ENCODE measurements at regions not wholly inside any gene's neighbourhood (a gene's known extent, or its start where the extent isn't known, plus 50 kb on each side); places are given as distances from the start of the nearest gene placed in this dataset.

DNA sequence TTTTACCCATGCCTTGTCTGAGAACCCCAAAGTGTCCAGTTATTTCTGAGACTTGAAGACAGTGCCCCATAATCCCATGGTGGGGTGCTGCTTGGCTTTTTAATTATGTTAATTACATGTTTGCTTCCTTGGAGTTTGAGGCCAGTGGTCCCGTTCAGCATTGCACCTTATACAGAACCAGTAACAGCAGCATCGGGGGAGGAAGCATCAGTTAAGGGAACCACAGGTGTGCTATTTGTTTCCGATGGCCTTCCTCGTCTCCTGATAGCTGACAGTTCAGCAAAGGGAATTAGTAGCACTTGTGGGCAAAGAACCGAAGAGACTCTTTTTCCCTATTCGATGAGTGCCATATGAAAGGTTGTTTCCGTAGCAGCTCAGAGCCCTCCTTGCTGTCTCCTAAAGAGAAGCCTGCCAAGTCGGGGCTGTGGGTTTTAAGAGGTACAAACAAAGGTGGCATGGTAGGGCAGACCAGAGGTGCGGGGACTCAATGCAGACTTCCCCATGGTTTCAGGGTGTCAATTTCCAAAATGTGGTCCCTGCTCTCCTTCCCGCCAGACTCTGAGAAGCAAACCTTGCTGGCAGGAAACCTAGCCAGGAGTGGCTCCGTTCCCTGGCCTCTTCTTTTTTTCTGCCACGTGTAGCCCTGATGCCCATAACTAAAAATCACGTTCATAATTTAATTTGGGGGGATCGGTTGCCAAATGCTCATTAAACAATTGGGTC lies 225.2 kb upstream of the TSHZ3 start:
- no peaks in the 10 kb centered on the region for H3K9me3 Mint-ChIP-seq
- no peaks in the 10 kb centered on the region for H3K36me3 Mint-ChIP-seq
- no peak overlapping the region for H3K4me3 Mint-ChIP-seq
- peaks cover 0 to 13% (median 3%) of the 10 kb centered on the region in 3 donors for H3K27me3 Mint-ChIP-seq (ENCODE audit: low read depth in 3 of 3)
- DNase-seq = no peak
- no peaks in the 10 kb centered on the region for H3K4me1 Mint-ChIP-seq
- no peak overlapping the region for H3K27ac Mint-ChIP-seq

DNA sequence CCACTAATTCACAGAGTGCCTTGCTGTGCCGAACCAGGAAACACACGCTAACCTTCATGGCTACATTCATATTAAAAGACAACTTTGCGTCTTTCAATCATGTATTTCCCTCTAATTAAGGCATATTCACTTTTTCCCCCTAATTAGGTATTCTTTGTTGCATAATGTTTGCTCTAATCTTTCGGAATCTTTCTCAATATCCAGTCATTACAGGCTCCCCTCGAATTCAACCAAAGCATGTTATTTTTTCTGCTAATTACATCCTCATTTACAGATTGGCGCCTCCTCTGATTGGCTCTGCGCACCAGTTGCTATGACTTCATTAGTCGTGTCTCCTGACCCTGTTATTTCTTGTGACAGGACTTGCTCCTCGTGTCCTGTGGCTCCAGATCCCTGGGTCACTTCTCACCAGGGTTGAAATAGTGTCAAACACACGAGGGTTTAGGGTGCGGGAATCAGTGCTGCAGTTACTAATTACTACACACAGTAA lies 226.7 kb upstream of the TSHZ3 start:
- Mint-ChIP-seq H3K4me1 (no peaks in the 10 kb centered on the region), H3K27ac (no peak overlapping the region), H3K36me3 (no peaks in the 10 kb centered on the region), H3K9me3 (no peaks in the 10 kb centered on the region), H3K27me3 (ENCODE audit: low read depth in 3 of 3) (peaks cover 0 to 13% (median 3%) of the 10 kb centered on the region in 3 donors), H3K4me3 (no peak overlapping the region)
- no peak for DNase-seq

- no peak overlapping the region for H3K27ac Mint-ChIP-seq
- DNase-seq = no peak
- H3K27me3 Mint-ChIP-seq (ENCODE audit: low read depth in 3 of 3) = peaks cover 3 to 10% (median 7%) of the 10 kb centered on the region in 3 donors
- no peaks in the 10 kb centered on the region for H3K9me3 Mint-ChIP-seq
- no peak overlapping the region for H3K4me3 Mint-ChIP-seq
- no peaks in the 10 kb centered on the region for H3K36me3 Mint-ChIP-seq
- no peaks in the 10 kb centered on the region for H3K4me1 Mint-ChIP-seq
Observed at GRCh38 chr19:31578326-31578725, 229.1 kb upstream of the TSHZ3 start.

- no peak overlapping the region for H3K27ac Mint-ChIP-seq
- H3K27me3 Mint-ChIP-seq (ENCODE audit: low read depth in 3 of 3) = peaks cover 3 to 4% (median 3%) of the 10 kb centered on the region in 3 donors
- DNase-seq = no peak
- no peak overlapping the region for H3K4me3 Mint-ChIP-seq
- H3K9me3 Mint-ChIP-seq = no peaks in the 10 kb centered on the region
- no peaks in the 10 kb centered on the region for H3K36me3 Mint-ChIP-seq
- no peaks in the 10 kb centered on the region for H3K4me1 Mint-ChIP-seq
Observed at GRCh38 chr19:31583148-31583547, 233.9 kb upstream of the TSHZ3 start.

DNA sequence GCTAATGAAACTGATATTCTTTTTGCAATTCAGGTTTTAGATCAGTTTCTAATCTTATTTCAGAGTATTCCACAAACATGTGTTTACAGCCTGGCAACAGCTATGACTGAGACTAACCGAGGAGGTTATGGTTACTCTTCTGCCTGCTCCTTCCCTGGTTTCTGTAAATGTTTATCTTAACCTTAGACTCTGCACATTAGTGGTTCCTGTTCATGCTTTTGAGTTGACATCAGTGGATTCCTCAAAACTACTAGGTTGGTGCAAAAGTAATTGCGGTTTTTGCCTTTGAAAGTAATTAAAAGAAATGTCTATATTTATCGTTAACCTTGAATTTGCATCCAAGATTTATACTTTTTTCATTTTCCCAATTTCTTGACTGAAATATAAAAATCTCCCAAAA lies 237.0 kb upstream of the TSHZ3 start:
- H3K27ac Mint-ChIP-seq = no peak overlapping the region
- no peak for DNase-seq
- no peaks in the 10 kb centered on the region for H3K9me3 Mint-ChIP-seq
- H3K4me3 Mint-ChIP-seq = no peak overlapping the region
- no peaks in the 10 kb centered on the region for H3K36me3 Mint-ChIP-seq
- H3K4me1 Mint-ChIP-seq = no peaks in the 10 kb centered on the region
- H3K27me3 Mint-ChIP-seq (ENCODE audit: low read depth in 3 of 3) = peaks cover 3 to 8% (median 4%) of the 10 kb centered on the region in 3 donors

DNA sequence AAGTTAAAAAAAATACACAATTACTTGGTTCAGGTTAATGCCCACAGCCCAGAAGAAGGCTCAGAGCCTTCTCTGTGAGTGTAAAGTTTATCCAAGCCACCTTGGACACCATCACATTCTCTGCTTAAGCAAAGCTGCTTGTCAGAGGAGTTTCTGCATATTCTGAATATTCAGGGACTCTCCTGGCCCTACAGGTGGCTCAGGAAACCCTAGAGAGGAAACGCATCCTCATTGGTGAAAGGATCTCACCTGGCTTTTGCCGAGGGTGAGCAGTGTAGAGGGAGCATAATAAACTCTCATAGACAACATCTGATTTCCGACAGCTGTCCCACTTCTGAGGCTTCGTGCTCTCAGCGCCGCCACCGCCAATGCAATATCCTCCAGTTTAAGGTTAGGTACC lies 239.9 kb upstream of the TSHZ3 start:
- no peak for DNase-seq
- Mint-ChIP-seq H3K27me3 (ENCODE audit: low read depth in 3 of 3) (peaks cover 0 to 11% (median 2%) of the 10 kb centered on the region in 3 donors), H3K27ac (no peak overlapping the region), H3K4me1 (no peaks in the 10 kb centered on the region), H3K36me3 (no peaks in the 10 kb centered on the region), H3K4me3 (no peak overlapping the region), H3K9me3 (no peaks in the 10 kb centered on the region)

DNA sequence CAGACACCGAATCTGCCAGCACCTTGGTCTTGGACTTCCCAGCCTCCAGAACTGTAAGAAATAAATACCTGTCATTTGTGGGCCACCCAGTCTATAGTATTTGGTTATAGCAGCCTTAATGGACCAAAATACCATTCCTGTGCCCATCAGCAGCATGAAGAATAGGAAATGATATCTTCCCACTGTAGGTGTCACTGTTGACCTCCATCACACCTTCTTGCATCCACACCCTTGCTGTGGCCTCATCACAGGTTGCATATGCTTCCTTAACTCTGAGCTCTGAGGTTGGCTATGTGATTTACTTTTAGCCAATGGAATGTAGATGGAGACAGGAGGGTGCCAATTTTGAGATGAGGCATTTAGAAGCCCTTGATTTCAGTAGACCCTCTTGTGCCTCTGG lies 242.0 kb upstream of the TSHZ3 start:
- DNase-seq = no peak
- peaks cover 2 to 11% (median 3%) of the 10 kb centered on the region in 3 donors for H3K27me3 Mint-ChIP-seq (ENCODE audit: low read depth in 3 of 3)
- no peaks in the 10 kb centered on the region for H3K9me3 Mint-ChIP-seq
- no peaks in the 10 kb centered on the region for H3K36me3 Mint-ChIP-seq
- no peak overlapping the region for H3K4me3 Mint-ChIP-seq
- H3K4me1 Mint-ChIP-seq = no peaks in the 10 kb centered on the region
- no peak overlapping the region for H3K27ac Mint-ChIP-seq

- no peak overlapping the region for H3K4me3 Mint-ChIP-seq
- H3K36me3 Mint-ChIP-seq = no peaks in the 10 kb centered on the region
- no peaks in the 10 kb centered on the region for H3K9me3 Mint-ChIP-seq
- no peaks in the 10 kb centered on the region for H3K4me1 Mint-ChIP-seq
- no peak overlapping the region for H3K27ac Mint-ChIP-seq
- H3K27me3 Mint-ChIP-seq (ENCODE audit: low read depth in 3 of 3) = peaks cover 3 to 11% (median 4%) of the 10 kb centered on the region in 3 donors
- DNase-seq = no peak
Observed at GRCh38 chr19:31592456-31592855, 243.2 kb upstream of the TSHZ3 start.

DNA sequence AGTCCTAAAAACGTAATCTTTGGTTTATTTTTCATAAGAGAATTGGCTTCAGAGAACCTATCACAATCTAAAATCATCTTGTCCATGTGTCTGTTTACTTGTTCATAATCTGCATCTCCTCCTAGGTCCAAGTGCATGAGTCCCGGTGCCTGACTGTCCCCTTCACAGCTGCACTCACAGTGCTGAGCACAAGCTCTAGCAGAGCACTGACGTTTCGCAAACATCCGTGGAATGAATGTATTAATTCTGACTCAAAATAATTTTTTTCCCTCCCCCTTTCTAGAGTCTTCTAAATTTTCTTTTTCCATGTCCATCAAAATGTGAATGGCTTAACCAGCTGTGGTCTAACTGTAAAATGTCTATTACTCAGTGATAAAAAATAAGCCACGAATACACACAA lies 245.5 kb upstream of the TSHZ3 start:
- Mint-ChIP-seq H3K27ac (no peak overlapping the region), H3K4me3 (no peak overlapping the region), H3K9me3 (no peaks in the 10 kb centered on the region), H3K27me3 (ENCODE audit: low read depth in 3 of 3) (peaks cover 3 to 8% (median 4%) of the 10 kb centered on the region in 3 donors), H3K36me3 (no peaks in the 10 kb centered on the region), H3K4me1 (no peaks in the 10 kb centered on the region)
- no peak for DNase-seq

- no peak for DNase-seq
- peaks cover 3 to 4% (median 3%) of the 10 kb centered on the region in 3 donors for H3K27me3 Mint-ChIP-seq (ENCODE audit: low read depth in 3 of 3)
- H3K9me3 Mint-ChIP-seq = no peaks in the 10 kb centered on the region
- H3K27ac Mint-ChIP-seq = no peak overlapping the region
- no peaks in the 10 kb centered on the region for H3K36me3 Mint-ChIP-seq
- no peaks in the 10 kb centered on the region for H3K4me1 Mint-ChIP-seq
- H3K4me3 Mint-ChIP-seq = no peak overlapping the region
Observed at GRCh38 chr19:31595521-31595920, 246.3 kb upstream of the TSHZ3 start.

- H3K27me3 Mint-ChIP-seq (ENCODE audit: low read depth in 3 of 3) = peaks cover 2 to 5% (median 3%) of the 10 kb centered on the region in 3 donors
- no peaks in the 10 kb centered on the region for H3K36me3 Mint-ChIP-seq
- no peaks in the 10 kb centered on the region for H3K4me1 Mint-ChIP-seq
- no peak overlapping the region for H3K4me3 Mint-ChIP-seq
- H3K27ac Mint-ChIP-seq = no peak overlapping the region
- no peak for DNase-seq
- H3K9me3 Mint-ChIP-seq = no peaks in the 10 kb centered on the region
Observed at GRCh38 chr19:31596751-31597150, 247.5 kb upstream of the TSHZ3 start.

GRCh38 chr19:31597616-31598015 lies 248.4 kb upstream of the TSHZ3 start:
- H3K4me1 Mint-ChIP-seq = no peaks in the 10 kb centered on the region
- no peak overlapping the region for H3K4me3 Mint-ChIP-seq
- H3K36me3 Mint-ChIP-seq = no peaks in the 10 kb centered on the region
- H3K27ac Mint-ChIP-seq = no peak overlapping the region
- DNase-seq = no peak
- H3K9me3 Mint-ChIP-seq = no peaks in the 10 kb centered on the region
- H3K27me3 Mint-ChIP-seq (ENCODE audit: low read depth in 3 of 3) = peaks cover 2 to 4% (median 3%) of the 10 kb centered on the region in 3 donors

GRCh38 chr19:31598730-31599238 lies 249.5 kb upstream of the TSHZ3 start:
- no peaks in the 10 kb centered on the region for H3K4me1 Mint-ChIP-seq
- no peak overlapping the region for H3K27ac Mint-ChIP-seq
- no peak overlapping the region for H3K4me3 Mint-ChIP-seq
- DNase-seq = no peak
- H3K9me3 Mint-ChIP-seq = no peaks in the 10 kb centered on the region
- no peaks in the 10 kb centered on the region for H3K36me3 Mint-ChIP-seq
- H3K27me3 Mint-ChIP-seq (ENCODE audit: low read depth in 3 of 3) = peaks cover 0 to 4% (median 3%) of the 10 kb centered on the region in 3 donors

- Mint-ChIP-seq H3K36me3 (no peaks in the 10 kb centered on the region), H3K27me3 (ENCODE audit: low read depth in 3 of 3) (peaks cover 0 to 5% (median 0%) of the 10 kb centered on the region in 3 donors), H3K27ac (no peak overlapping the region), H3K4me1 (no peaks in the 10 kb centered on the region), H3K9me3 (no peaks in the 10 kb centered on the region), H3K4me3 (no peak overlapping the region)
- no peak for DNase-seq
Observed at GRCh38 chr19:31600731-31601295, 251.6 kb upstream of the TSHZ3 start.
